ENCODE measurements at regions not wholly inside any gene's neighbourhood (a gene's known extent, or its start where the extent isn't known, plus 50 kb on each side); places are given as distances from the start of the nearest gene placed in this dataset.

- ATAC-seq (no peak), DNase-seq (no peak)
- H3K4me1 ChIP-seq (ENCODE audit: control insufficient read depth, insufficient read depth, low read length): no peaks in the 10 kb centered on the region
- H3K27ac Mint-ChIP-seq: no peak overlapping the region
- peaks cover 4 to 20% of the 10 kb centered on the region in 2 donors for H3K27me3 Mint-ChIP-seq (ENCODE audit: low read depth in 2 of 2)
- no peaks in the 10 kb centered on the region for H3K4me1 Mint-ChIP-seq
- H3K4me3 Mint-ChIP-seq: no peak overlapping the region
- no peak for TF ChIP-seq CTCF (IDR thresholded peaks at IDR 0.05)
- no peaks in the 10 kb centered on the region for H3K36me3 ChIP-seq (ENCODE audit: control insufficient read depth, insufficient read depth, low read length)
- H3K36me3 Mint-ChIP-seq: no peaks in the 10 kb centered on the region
- H3K9me3 Mint-ChIP-seq: no peaks in the 10 kb centered on the region
- no peak overlapping the region for H3K27ac ChIP-seq (ENCODE audit: low read length)
- WGBS (ENCODE audit: insufficient coverage): 79% methylated on average over 8 of the region's 8 CpGs
- no peaks in the 10 kb centered on the region for H3K27me3 ChIP-seq (ENCODE audit: control insufficient read depth, insufficient read depth, low read length)
- no peaks in the 10 kb centered on the region for H3K9me3 ChIP-seq (ENCODE audit: control insufficient read depth, insufficient read depth, low read length)
- intact Hi-C loops (cut with micrococcal nuclease): no loop called here
- no peak overlapping the region for H3K4me3 ChIP-seq (ENCODE audit: low read length)
Observed at GRCh38 chr11:119806064-119806915, 77.3 kb upstream of the NECTIN1 start.

DNA sequence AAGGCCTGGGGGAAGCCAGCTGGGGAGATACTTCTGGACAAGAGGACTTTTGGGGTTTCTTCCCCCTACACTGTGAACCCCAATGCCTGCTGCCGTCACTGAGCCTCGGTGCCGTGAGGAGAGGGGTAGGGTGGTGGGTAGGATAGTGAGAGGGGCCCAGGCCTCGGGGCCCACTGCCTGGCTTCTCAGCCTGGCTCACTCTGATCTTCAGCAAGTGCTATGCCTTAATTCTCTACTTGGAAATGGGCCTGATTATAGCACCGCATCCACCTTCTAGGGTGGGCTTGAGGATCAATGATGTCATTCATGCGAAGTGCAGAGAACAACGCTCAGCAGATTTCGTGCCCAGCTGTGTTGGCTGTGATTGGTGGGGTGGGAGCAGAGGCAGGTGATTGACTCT lies 76.7 kb upstream of the NECTIN1 start:
- WGBS (ENCODE audit: insufficient coverage): 83% methylated on average over 4 of the region's 8 CpGs
- Histone ChIP-seq H3K4me3 (ENCODE audit: low read length) (no peak overlapping the region), H3K27ac (ENCODE audit: low read length) (no peak overlapping the region), H3K27me3 (ENCODE audit: control insufficient read depth, insufficient read depth, low read length) (no peaks in the 10 kb centered on the region), H3K9me3 (ENCODE audit: control insufficient read depth, insufficient read depth, low read length) (no peaks in the 10 kb centered on the region), H3K36me3 (ENCODE audit: control insufficient read depth, insufficient read depth, low read length) (no peaks in the 10 kb centered on the region), H3K4me1 (ENCODE audit: control insufficient read depth, insufficient read depth, low read length) (no peaks in the 10 kb centered on the region)
- H3K4me1 Mint-ChIP-seq: no peaks in the 10 kb centered on the region
- intact Hi-C loops (cut with micrococcal nuclease): no loop called here
- no peaks in the 10 kb centered on the region for H3K9me3 Mint-ChIP-seq
- peaks cover 4 to 22% of the 10 kb centered on the region in 2 donors for H3K27me3 Mint-ChIP-seq (ENCODE audit: low read depth in 2 of 2)
- DNase-seq (no peak), ATAC-seq (no peak)
- no peak overlapping the region for H3K4me3 Mint-ChIP-seq
- H3K27ac Mint-ChIP-seq: no peak overlapping the region
- TF ChIP-seq CTCF (IDR thresholded peaks at IDR 0.05): no peak
- no peaks in the 10 kb centered on the region for H3K36me3 Mint-ChIP-seq

DNA sequence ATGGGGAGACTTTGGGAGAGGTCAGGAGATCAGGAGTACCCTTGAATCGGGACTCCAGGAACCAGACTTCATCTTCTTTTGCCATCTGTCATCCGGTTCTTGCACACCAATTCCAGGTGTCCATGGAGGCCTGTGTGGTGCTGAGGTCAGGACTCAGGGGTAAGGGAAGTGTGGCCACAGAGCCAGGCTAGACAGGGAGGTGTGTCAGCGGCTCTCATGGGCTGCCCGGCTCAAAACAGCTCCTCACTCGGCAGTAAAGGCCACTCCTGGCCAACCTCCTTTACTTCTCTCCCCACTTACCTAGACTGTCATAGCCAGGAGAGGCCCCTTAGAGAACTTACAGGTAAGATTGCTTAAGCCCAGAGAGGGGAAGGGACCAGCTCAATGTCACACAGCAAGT lies 75.7 kb upstream of the NECTIN1 start:
- intact Hi-C loops (cut with micrococcal nuclease): no loop called here
- no peaks in the 10 kb centered on the region for H3K4me1 ChIP-seq (ENCODE audit: control insufficient read depth, insufficient read depth, low read length)
- H3K4me3 Mint-ChIP-seq: no peak overlapping the region
- no peak overlapping the region for H3K4me3 ChIP-seq (ENCODE audit: low read length)
- H3K36me3 ChIP-seq (ENCODE audit: control insufficient read depth, insufficient read depth, low read length): no peaks in the 10 kb centered on the region
- 77% methylated on average over 5 of the region's 5 CpGs for WGBS (ENCODE audit: insufficient coverage)
- no peak overlapping the region for H3K27ac Mint-ChIP-seq
- H3K27ac ChIP-seq (ENCODE audit: low read length): no peak overlapping the region
- DNase-seq (no peak), ATAC-seq (no peak)
- no peaks in the 10 kb centered on the region for H3K36me3 Mint-ChIP-seq
- H3K4me1 Mint-ChIP-seq: no peaks in the 10 kb centered on the region
- TF ChIP-seq CTCF (IDR thresholded peaks at IDR 0.05): no peak
- H3K27me3 Mint-ChIP-seq (ENCODE audit: low read depth in 2 of 2): peaks cover 4 to 22% of the 10 kb centered on the region in 2 donors
- H3K9me3 Mint-ChIP-seq: no peaks in the 10 kb centered on the region
- H3K27me3 ChIP-seq (ENCODE audit: control insufficient read depth, insufficient read depth, low read length): no peaks in the 10 kb centered on the region
- no peaks in the 10 kb centered on the region for H3K9me3 ChIP-seq (ENCODE audit: control insufficient read depth, insufficient read depth, low read length)
